Ishikawa (cell line): ENCODE measurements at regions not wholly inside any gene's neighbourhood (a gene's known extent, or its start where the extent isn't known, plus 50 kb on each side); places are given as distances from the start of the nearest gene placed in this dataset.

Source experiments
- CREB1 ChIP-seq: IDR thresholded peaks from 2 replicates; pipeline ENCODE4 v1.6.1; 2012; ENCODE audit warnings: low read depth
- MAX ChIP-seq: IDR thresholded peaks from 2 replicates; pipeline ENCODE4 v1.6.1; 2012
- REST ChIP-seq: IDR thresholded peaks from 2 replicates; pipeline ENCODE4 v1.6.1; 2012; ENCODE audit warnings: low read depth, mild to moderate bottlenecking
- TAF1 ChIP-seq: IDR thresholded peaks from 2 replicates; pipeline ENCODE4 v1.6.1; 2012; ENCODE audit warnings: low read depth, mild to moderate bottlenecking

GRCh38 chr14:43522191-43522590, 984.9 kb downstream of the FSCB start:
- TF ChIP-seq MAX = no peak
- no peak for TF ChIP-seq CREB1
- no peak for TF ChIP-seq TAF1
- no peak for TF ChIP-seq REST
